ENCODE measurements at regions not wholly inside any gene's neighbourhood (a gene's known extent, or its start where the extent isn't known, plus 50 kb on each side); places are given as distances from the start of the nearest gene placed in this dataset.

- no peaks in the 10 kb centered on the region for H3K27me3 ChIP-seq (ENCODE audit: control insufficient read depth in 1 of 2, insufficient read depth in 2 of 2, low read length in 2 of 2)
- no peak overlapping the region for H3K4me3 ChIP-seq (ENCODE audit: low read depth in 1 of 2, low read length in 2 of 2)
- no peak overlapping the region for H3K9ac ChIP-seq (ENCODE audit: low read length)
- H3K9me3 ChIP-seq (ENCODE audit: low read length), result no peaks in the 10 kb centered on the region
- no peaks in the 10 kb centered on the region for H3K36me3 ChIP-seq (ENCODE audit: insufficient read depth, low read length)
- H3K27ac ChIP-seq (ENCODE audit: low read depth, low read length), result no peak overlapping the region
- H3K4me1 ChIP-seq (ENCODE audit: insufficient read depth, low read length), result no peaks in the 10 kb centered on the region
Measured at GRCh38 chr10:69721690-69722310, 79.9 kb upstream of the COL13A1 start.

- Histone ChIP-seq H3K27ac (ENCODE audit: low read depth, low read length) (no peak overlapping the region), H3K4me3 (ENCODE audit: low read depth in 1 of 2, low read length in 2 of 2) (no peak overlapping the region), H3K36me3 (ENCODE audit: insufficient read depth, low read length) (no peaks in the 10 kb centered on the region), H3K27me3 (ENCODE audit: control insufficient read depth in 1 of 2, insufficient read depth in 2 of 2, low read length in 2 of 2) (no peaks in the 10 kb centered on the region), H3K9me3 (ENCODE audit: low read length) (no peaks in the 10 kb centered on the region), H3K4me1 (ENCODE audit: insufficient read depth, low read length) (no peaks in the 10 kb centered on the region), H3K9ac (ENCODE audit: low read length) (no peak overlapping the region)
Measured at GRCh38 chr10:69723653-69724052, 78.1 kb upstream of the COL13A1 start.

GRCh38 chr10:69726850-69727249 is 74.9 kb upstream of the COL13A1 start:
- H3K36me3 ChIP-seq (ENCODE audit: insufficient read depth, low read length), result no peaks in the 10 kb centered on the region
- H3K9ac ChIP-seq (ENCODE audit: low read length), result no peak overlapping the region
- no peak overlapping the region for H3K4me3 ChIP-seq (ENCODE audit: low read depth in 1 of 2, low read length in 2 of 2)
- no peaks in the 10 kb centered on the region for H3K9me3 ChIP-seq (ENCODE audit: low read length)
- H3K27ac ChIP-seq (ENCODE audit: low read depth, low read length), result no peak overlapping the region
- peaks cover 11% of the 10 kb centered on the region for H3K4me1 ChIP-seq (ENCODE audit: insufficient read depth, low read length)
- H3K27me3 ChIP-seq (ENCODE audit: control insufficient read depth in 1 of 2, insufficient read depth in 2 of 2, low read length in 2 of 2), result no peaks in the 10 kb centered on the region

GRCh38 chr10:69728335-69728870 is 73.3 kb upstream of the COL13A1 start:
- H3K36me3 ChIP-seq (ENCODE audit: insufficient read depth, low read length), result no peaks in the 10 kb centered on the region
- no peak overlapping the region for H3K4me3 ChIP-seq (ENCODE audit: low read depth in 1 of 2, low read length in 2 of 2)
- no peak overlapping the region for H3K27ac ChIP-seq (ENCODE audit: low read depth, low read length)
- H3K9ac ChIP-seq (ENCODE audit: low read length), result no peak overlapping the region
- H3K4me1 ChIP-seq (ENCODE audit: insufficient read depth, low read length), result peaks cover 11% of the 10 kb centered on the region
- H3K9me3 ChIP-seq (ENCODE audit: low read length), result no peaks in the 10 kb centered on the region
- H3K27me3 ChIP-seq (ENCODE audit: control insufficient read depth in 1 of 2, insufficient read depth in 2 of 2, low read length in 2 of 2), result no peaks in the 10 kb centered on the region

DNA sequence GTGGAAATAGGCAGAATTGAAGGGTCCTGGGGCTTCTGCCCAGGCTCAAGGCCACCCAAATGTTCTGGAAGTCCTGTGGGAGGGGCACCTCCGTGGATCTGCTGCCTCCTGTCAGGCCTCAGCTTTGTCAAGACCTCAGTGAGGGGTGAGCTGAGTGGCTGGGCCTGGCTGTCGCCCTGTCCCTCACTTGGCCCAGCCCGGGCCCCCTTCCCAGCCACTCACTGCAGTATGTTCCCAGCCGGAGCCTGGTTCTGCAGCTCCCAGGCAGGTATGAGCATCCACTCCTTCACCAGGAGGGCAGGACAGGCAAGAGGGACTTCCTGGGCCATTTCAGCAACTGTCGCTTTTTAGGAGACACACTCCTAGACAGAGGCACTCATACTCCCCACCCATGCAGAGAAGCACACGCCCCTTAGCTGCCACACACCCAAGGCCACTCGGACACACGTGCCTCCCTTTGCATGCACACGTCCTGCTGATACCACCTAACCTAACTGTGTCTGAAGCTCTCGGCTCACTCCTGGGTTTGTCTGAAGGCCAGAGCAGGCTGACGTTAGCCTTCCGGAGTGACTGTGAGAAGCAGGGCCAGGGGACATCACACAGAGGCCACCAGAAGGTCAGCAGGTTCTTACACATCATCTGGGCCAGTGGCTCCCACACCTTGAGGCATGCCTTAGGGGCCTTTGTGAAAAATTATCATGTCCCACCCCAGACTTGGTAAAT is 72.2 kb upstream of the COL13A1 start:
- Histone ChIP-seq H3K36me3 (ENCODE audit: insufficient read depth, low read length) (no peaks in the 10 kb centered on the region), H3K27ac (ENCODE audit: low read depth, low read length) (no peak overlapping the region), H3K9me3 (ENCODE audit: low read length) (no peaks in the 10 kb centered on the region), H3K9ac (ENCODE audit: low read length) (no peak overlapping the region), H3K27me3 (ENCODE audit: control insufficient read depth in 1 of 2, insufficient read depth in 2 of 2, low read length in 2 of 2) (no peaks in the 10 kb centered on the region), H3K4me1 (ENCODE audit: insufficient read depth, low read length) (peaks cover 11% of the 10 kb centered on the region), H3K4me3 (ENCODE audit: low read depth in 1 of 2, low read length in 2 of 2) (no peak overlapping the region)

GRCh38 chr10:69730251-69731156 is 71.2 kb upstream of the COL13A1 start:
- H3K27me3 ChIP-seq (ENCODE audit: control insufficient read depth in 1 of 2, insufficient read depth in 2 of 2, low read length in 2 of 2), result no peaks in the 10 kb centered on the region
- no peaks in the 10 kb centered on the region for H3K9me3 ChIP-seq (ENCODE audit: low read length)
- no peak overlapping the region for H3K9ac ChIP-seq (ENCODE audit: low read length)
- no peaks in the 10 kb centered on the region for H3K36me3 ChIP-seq (ENCODE audit: insufficient read depth, low read length)
- no peak overlapping the region for H3K4me3 ChIP-seq (ENCODE audit: low read depth in 1 of 2, low read length in 2 of 2)
- no peak overlapping the region for H3K27ac ChIP-seq (ENCODE audit: low read depth, low read length)
- peaks cover 11% of the 10 kb centered on the region for H3K4me1 ChIP-seq (ENCODE audit: insufficient read depth, low read length)

DNA sequence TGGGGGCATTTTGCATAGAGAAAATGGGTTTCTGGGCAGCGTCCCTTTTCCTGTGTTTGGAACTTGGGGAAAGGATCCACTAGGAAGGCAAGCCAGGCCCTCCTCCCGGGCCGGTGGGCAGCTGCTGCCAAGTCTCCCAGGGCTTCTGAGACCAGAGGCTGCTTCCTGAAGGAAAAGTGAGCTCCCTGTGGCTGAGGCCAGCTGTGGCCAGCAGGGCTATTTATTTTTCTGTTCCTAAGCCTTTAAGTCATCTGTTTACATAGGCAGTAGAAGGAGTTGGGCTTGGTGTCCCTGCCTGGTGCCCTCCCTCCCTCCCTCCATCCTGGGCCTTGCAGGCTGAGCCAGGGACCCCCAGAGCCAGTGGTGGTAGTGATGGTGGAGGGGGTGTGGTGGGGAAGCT is 70.5 kb upstream of the COL13A1 start:
- no peaks in the 10 kb centered on the region for H3K36me3 ChIP-seq (ENCODE audit: insufficient read depth, low read length)
- H3K4me1 ChIP-seq (ENCODE audit: insufficient read depth, low read length), result peaks cover 11% of the 10 kb centered on the region
- H3K9ac ChIP-seq (ENCODE audit: low read length), result no peak overlapping the region
- no peak overlapping the region for H3K27ac ChIP-seq (ENCODE audit: low read depth, low read length)
- H3K27me3 ChIP-seq (ENCODE audit: control insufficient read depth in 1 of 2, insufficient read depth in 2 of 2, low read length in 2 of 2), result no peaks in the 10 kb centered on the region
- H3K4me3 ChIP-seq (ENCODE audit: low read depth in 1 of 2, low read length in 2 of 2), result no peak overlapping the region
- H3K9me3 ChIP-seq (ENCODE audit: low read length), result no peaks in the 10 kb centered on the region

DNA sequence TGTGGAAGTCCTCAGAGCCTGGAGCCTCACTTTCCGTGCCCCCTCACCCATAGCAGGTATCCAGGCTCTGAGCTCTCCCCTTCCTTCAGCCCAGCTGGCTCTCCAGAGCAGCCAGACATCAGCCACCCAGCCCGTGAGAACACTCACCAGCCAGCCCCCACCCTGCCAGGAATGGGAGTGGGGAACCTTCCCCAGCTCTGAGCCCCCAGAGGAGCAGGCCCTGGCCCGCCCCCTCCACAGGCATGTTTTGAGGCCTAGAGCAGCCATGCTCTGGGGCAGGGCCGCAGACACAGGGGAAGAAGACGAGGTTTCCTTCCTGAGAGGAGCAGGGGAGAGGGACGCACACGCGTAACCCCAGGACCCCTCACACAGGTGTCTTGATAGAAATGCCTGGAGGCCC is 70.0 kb upstream of the COL13A1 start:
- Histone ChIP-seq H3K27me3 (ENCODE audit: control insufficient read depth in 1 of 2, insufficient read depth in 2 of 2, low read length in 2 of 2) (no peaks in the 10 kb centered on the region), H3K4me1 (ENCODE audit: insufficient read depth, low read length) (peaks cover 11% of the 10 kb centered on the region), H3K9ac (ENCODE audit: low read length) (no peak overlapping the region), H3K27ac (ENCODE audit: low read depth, low read length) (no peak overlapping the region), H3K36me3 (ENCODE audit: insufficient read depth, low read length) (no peaks in the 10 kb centered on the region), H3K4me3 (ENCODE audit: low read depth in 1 of 2, low read length in 2 of 2) (no peak overlapping the region), H3K9me3 (ENCODE audit: low read length) (no peaks in the 10 kb centered on the region)

GRCh38 chr10:69732147-69732825 is 69.4 kb upstream of the COL13A1 start:
- H3K9ac ChIP-seq (ENCODE audit: low read length), result no peak overlapping the region
- no peaks in the 10 kb centered on the region for H3K9me3 ChIP-seq (ENCODE audit: low read length)
- no peak overlapping the region for H3K4me3 ChIP-seq (ENCODE audit: low read depth in 1 of 2, low read length in 2 of 2)
- H3K27ac ChIP-seq (ENCODE audit: low read depth, low read length), result no peak overlapping the region
- peaks cover 11% of the 10 kb centered on the region for H3K4me1 ChIP-seq (ENCODE audit: insufficient read depth, low read length)
- no peaks in the 10 kb centered on the region for H3K36me3 ChIP-seq (ENCODE audit: insufficient read depth, low read length)
- no peaks in the 10 kb centered on the region for H3K27me3 ChIP-seq (ENCODE audit: control insufficient read depth in 1 of 2, insufficient read depth in 2 of 2, low read length in 2 of 2)

DNA sequence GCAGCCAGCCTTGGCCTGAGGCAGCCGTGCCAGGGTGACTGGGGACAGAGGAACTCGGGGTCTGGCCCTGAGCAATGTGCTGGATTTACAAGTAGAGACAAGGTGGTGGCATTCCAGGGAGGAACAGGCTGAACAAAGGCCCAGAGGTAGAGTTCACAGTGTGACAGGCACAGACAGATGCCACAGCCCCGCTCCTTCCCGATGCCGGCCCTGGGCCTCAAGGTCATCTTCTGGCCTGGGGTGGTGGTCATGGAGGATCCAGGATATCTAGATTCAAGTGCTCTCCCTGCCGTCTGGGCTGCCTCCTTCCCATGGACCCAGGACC is 68.9 kb upstream of the COL13A1 start:
- H3K4me1 ChIP-seq (ENCODE audit: insufficient read depth, low read length), result peaks cover 11% of the 10 kb centered on the region
- no peak overlapping the region for H3K9ac ChIP-seq (ENCODE audit: low read length)
- no peaks in the 10 kb centered on the region for H3K27me3 ChIP-seq (ENCODE audit: control insufficient read depth in 1 of 2, insufficient read depth in 2 of 2, low read length in 2 of 2)
- H3K36me3 ChIP-seq (ENCODE audit: insufficient read depth, low read length), result no peaks in the 10 kb centered on the region
- H3K27ac ChIP-seq (ENCODE audit: low read depth, low read length), result no peak overlapping the region
- no peak overlapping the region for H3K4me3 ChIP-seq (ENCODE audit: low read depth in 1 of 2, low read length in 2 of 2)
- no peaks in the 10 kb centered on the region for H3K9me3 ChIP-seq (ENCODE audit: low read length)

- H3K27ac ChIP-seq (ENCODE audit: low read depth, low read length), result no peak overlapping the region
- no peaks in the 10 kb centered on the region for H3K36me3 ChIP-seq (ENCODE audit: insufficient read depth, low read length)
- H3K4me1 ChIP-seq (ENCODE audit: insufficient read depth, low read length), result peaks cover 11% of the 10 kb centered on the region
- H3K9ac ChIP-seq (ENCODE audit: low read length), result no peak overlapping the region
- H3K4me3 ChIP-seq (ENCODE audit: low read depth in 1 of 2, low read length in 2 of 2), result no peak overlapping the region
- H3K27me3 ChIP-seq (ENCODE audit: control insufficient read depth in 1 of 2, insufficient read depth in 2 of 2, low read length in 2 of 2), result no peaks in the 10 kb centered on the region
- H3K9me3 ChIP-seq (ENCODE audit: low read length), result no peaks in the 10 kb centered on the region
Measured at GRCh38 chr10:69733791-69734261, 67.9 kb upstream of the COL13A1 start.

Measured in muscle layer of colon (tissue), 2 donors.